Spleen (tissue), 11 donors: ENCODE measurements at regions not wholly inside any gene's neighbourhood (a gene's known extent, or its start where the extent isn't known, plus 50 kb on each side); places are given as distances from the start of the nearest gene placed in this dataset.

Experiments
- DNase-seq: peaks from one replicate; pipeline ENCODE4 v3.0.0-alpha.2; 2020
- H3K27ac ChIP-seq, 8 donors: fragments of 200-600 bp; sonication (generic) in 7 of 8; 1 replicate in 4 of 8; 2 replicates in 4 of 8; pipeline versions ENCODE4 v1.5.0 to v1.8.0; 2016 to 2021; ENCODE audit warnings: inconsistent platforms in 4 of 8, mild to moderate bottlenecking in 4 of 8, moderate library complexity in 1 of 8
- H3K27me3 ChIP-seq, 7 donors: fragments of 200-600 bp; sonication (generic) in 6 of 7; replicated peaks in 1 of 7; 1 replicate in 4 of 7; 2 replicates in 3 of 7; pipeline versions ENCODE4 v1.5.0 to v1.8.0; 2016 to 2021; ENCODE audit warnings: inconsistent platforms in 3 of 7, mild to moderate bottlenecking in 1 of 7
- H3K36me3 ChIP-seq, 6 donors: fragments of 200-600 bp; sonication (generic) in 5 of 6; 1 replicate in 4 of 6; 2 replicates in 2 of 6; pipeline versions ENCODE4 v1.5.0 to v1.8.0; 2016 to 2021; ENCODE audit warnings: inconsistent platforms in 2 of 6
- H3K4me1 ChIP-seq, 6 donors: fragments of 200-600 bp; sonication (generic) in 5 of 6; 1 replicate in 3 of 6; 2 replicates in 3 of 6; pipeline versions ENCODE4 v1.5.0 to v1.8.0; 2016 to 2021; ENCODE audit warnings: inconsistent platforms in 3 of 6
- H3K4me3 ChIP-seq, 8 donors: fragments of 200-600 bp; sonication (generic) in 7 of 8; 1 replicate in 4 of 8; 2 replicates in 4 of 8; pipeline versions ENCODE4 v1.5.0 to v1.8.0; 2016 to 2021; ENCODE audit warnings: inconsistent platforms in 4 of 8, mild to moderate bottlenecking in 4 of 8, moderate library complexity in 2 of 8
- H3K9me3 ChIP-seq, 8 donors: fragments of 200-600 bp; sonication (generic) in 7 of 8; 1 replicate in 4 of 8; 2 replicates in 4 of 8; pipeline versions ENCODE4 v1.5.0 to v1.8.0; 2016 to 2021; ENCODE audit warnings: inconsistent platforms in 4 of 8
- CTCF ChIP-seq, 11 experiments: fragments of 200-600 bp in 7 of 11; fragments of 450-650 bp in 4 of 11; sonication (generic) in 4 of 11; IDR thresholded peaks in 8 of 11; conservative IDR thresholded peaks in 3 of 11; 1 replicate in 7 of 11; 2 replicates in 4 of 11; pipeline versions ENCODE4 v1.4.0 to v1.8.0; 2016 to 2021; ENCODE audit warnings: antibody characterized with exemption in 11 of 11, inconsistent platforms in 4 of 11, mild to moderate bottlenecking in 1 of 11
- POLR2A ChIP-seq, 3 donors: fragments of 450-650 bp; IDR thresholded peaks; one replicate each; pipeline ENCODE4 v1.5.1; 2017; ENCODE audit warnings: antibody characterized with exemption in 3 of 3, mild to moderate bottlenecking in 1 of 3
- POLR2AphosphoS5 ChIP-seq, 3 donors: sonication (generic); formaldehyde crosslinking; IDR thresholded peaks; one replicate each; pipeline ENCODE4 v1.5.1; 2017; ENCODE audit warnings: antibody characterized with exemption in 3 of 3
- WGBS, 5 donors: extraction: QIAGEN DNeasy Blood & Tissue Kit in 3 of 5; methylation state at CpG; one replicate each; pipeline versions ENCODE4 v1.1.5 to v1.1.7; 2013 to 2018; 5-methylcytosine and 5-hydroxymethylcytosine counted together
- intact Hi-C: fragments of 100-400 bp; cut with DNase I; formaldehyde crosslinking; loops from one replicate; pipeline ENCODE4 v1.15.0; 2023; ENCODE audit warnings: low total_unique reads
- donor health status: healthy with polysubstance abuse.
- donor health status: DM: no; HTN: no; CAD: no; lungs with moderate emphysema.
- donor health status: DM: no; HTN: no; CAD: no.
- donor health status: Bipolar disorder and iron deficiency.
- donor health status: healthy.
- donor health status: DM: no; HTN: no; CAD: no.
- donor health status: DM: yes; HTN: yes; CAD: no.

- intact Hi-C loops = no loop called here
- Histone ChIP-seq H3K27ac (no peak overlapping the region), H3K4me3 (no peak overlapping the region), H3K36me3 (no peaks in the 10 kb centered on the region), H3K9me3 (peaks cover 0 to 12% (median 0%) of the 10 kb centered on the region in 8 donors), H3K27me3 (no peaks in the 10 kb centered on the region), H3K4me1 (no peaks in the 10 kb centered on the region)
- WGBS, 5 donors = 73 to 81% (median 79%) methylated on average over 4 of the region's 4 CpGs
- no peak for DNase-seq
- TF ChIP-seq POLR2AphosphoS5 (IDR thresholded peaks at IDR 0.05) = no peak
- no peak for TF ChIP-seq CTCF (IDR thresholded peaks at IDR 0.05 in 8 of 11, conservative IDR thresholded peaks at IDR 0.05 in 3 of 11)
- TF ChIP-seq POLR2A (IDR thresholded peaks at IDR 0.05) = no peak
Measured at GRCh38 chr21:24994717-24995116, 612.6 kb downstream of the MRPL39 start.

DNA sequence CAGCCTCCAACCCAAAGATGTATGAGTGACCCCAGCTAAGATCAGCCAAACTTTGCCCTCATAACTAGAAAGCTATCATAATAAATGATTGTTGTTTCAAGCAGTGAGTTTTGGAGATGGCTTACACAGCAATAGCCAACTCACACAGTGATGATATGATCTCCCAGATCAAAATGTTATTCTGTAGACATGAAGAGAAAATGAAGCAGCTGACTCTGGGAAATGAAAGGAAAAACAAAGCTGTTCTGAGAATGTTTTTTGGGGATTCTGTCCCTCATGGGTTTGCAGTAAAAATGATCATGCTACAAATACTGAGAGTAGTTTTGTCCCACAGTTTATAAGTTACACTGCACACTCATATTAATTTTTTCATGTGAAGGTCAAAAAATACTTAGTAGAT lies 617.8 kb downstream of the MRPL39 start:
- intact Hi-C loops = no loop called here
- no peaks in the 10 kb centered on the region for H3K36me3 ChIP-seq
- no peaks in the 10 kb centered on the region for H3K4me1 ChIP-seq
- H3K4me3 ChIP-seq = no peak overlapping the region
- no peaks in the 10 kb centered on the region for H3K27me3 ChIP-seq
- no peak for DNase-seq
- no peak overlapping the region for H3K27ac ChIP-seq
- TF ChIP-seq CTCF (IDR thresholded peaks at IDR 0.05 in 8 of 11, conservative IDR thresholded peaks at IDR 0.05 in 3 of 11) = no peak
- no peak for TF ChIP-seq POLR2A (IDR thresholded peaks at IDR 0.05)
- no peak for TF ChIP-seq POLR2AphosphoS5 (IDR thresholded peaks at IDR 0.05)
- peaks cover 0 to 6% (median 0%) of the 10 kb centered on the region in 8 donors for H3K9me3 ChIP-seq

DNA sequence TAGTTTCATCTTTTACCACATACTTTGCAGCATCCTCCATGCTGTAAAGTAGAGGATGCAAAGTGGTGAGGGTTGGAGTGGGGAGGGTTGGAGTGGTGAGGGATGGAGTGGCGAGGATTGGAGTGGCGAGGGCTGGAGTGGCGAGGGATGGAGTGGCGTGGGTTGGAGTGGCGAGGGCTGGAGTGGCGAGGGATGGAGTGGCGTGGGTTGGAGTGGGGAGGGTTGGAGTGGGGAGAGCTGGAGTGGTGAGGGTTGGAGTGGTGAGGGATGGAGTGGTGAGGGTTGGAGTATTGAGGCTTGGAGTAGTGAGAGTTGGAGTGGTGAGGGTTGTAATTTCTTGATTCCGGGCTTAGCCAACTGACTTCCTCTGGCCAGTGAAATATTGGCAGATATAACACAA lies 618.3 kb downstream of the MRPL39 start:
- intact Hi-C loops = no loop called here
- H3K9me3 ChIP-seq = peaks cover 0 to 4% (median 0%) of the 10 kb centered on the region in 8 donors
- no peak overlapping the region for H3K27ac ChIP-seq
- H3K36me3 ChIP-seq = no peaks in the 10 kb centered on the region
- no peak for DNase-seq
- H3K4me1 ChIP-seq = no peaks in the 10 kb centered on the region
- TF ChIP-seq CTCF (IDR thresholded peaks at IDR 0.05 in 8 of 11, conservative IDR thresholded peaks at IDR 0.05 in 3 of 11) = no peak
- no peak for TF ChIP-seq POLR2AphosphoS5 (IDR thresholded peaks at IDR 0.05)
- WGBS, 5 donors = 82 to 92% (median 90%) methylated on average over 8 of the region's 8 CpGs
- H3K27me3 ChIP-seq = no peaks in the 10 kb centered on the region
- H3K4me3 ChIP-seq = no peak overlapping the region

- Histone ChIP-seq H3K27ac (no peak overlapping the region), H3K4me1 (no peaks in the 10 kb centered on the region), H3K4me3 (no peak overlapping the region), H3K27me3 (no peaks in the 10 kb centered on the region), H3K9me3 (peaks cover 0 to 26% (median 21%) of the 10 kb centered on the region in 8 donors), H3K36me3 (no peaks in the 10 kb centered on the region)
- TF ChIP-seq CTCF (IDR thresholded peaks at IDR 0.05 in 8 of 11, conservative IDR thresholded peaks at IDR 0.05 in 3 of 11) = no peak
- TF ChIP-seq POLR2AphosphoS5 (IDR thresholded peaks at IDR 0.05) = no peak
- no peak for TF ChIP-seq POLR2A (IDR thresholded peaks at IDR 0.05)
- WGBS, 5 donors = 47 to 71% (median 62%) methylated on average over 1 of the region's 1 CpG
- intact Hi-C loops = no loop called here
- no peak for DNase-seq
Measured at GRCh38 chr21:24976238-24976637, 631.0 kb downstream of the MRPL39 start.
